KG1 (cell line): ENCODE measurements at regions not wholly inside any gene's neighbourhood (a gene's known extent, or its start where the extent isn't known, plus 50 kb on each side); places are given as distances from the start of the nearest gene placed in this dataset.
"Not testable (repeated sequence)": the region's sequence is repeated elsewhere in the genome, so short reads cannot be mapped to it uniquely, and the experiment has no call there.

Experiments used
- DNase-seq: peaks from one replicate; lab custom pipeline; 2025; lab: John Stamatoyannopoulos, UW

DNA sequence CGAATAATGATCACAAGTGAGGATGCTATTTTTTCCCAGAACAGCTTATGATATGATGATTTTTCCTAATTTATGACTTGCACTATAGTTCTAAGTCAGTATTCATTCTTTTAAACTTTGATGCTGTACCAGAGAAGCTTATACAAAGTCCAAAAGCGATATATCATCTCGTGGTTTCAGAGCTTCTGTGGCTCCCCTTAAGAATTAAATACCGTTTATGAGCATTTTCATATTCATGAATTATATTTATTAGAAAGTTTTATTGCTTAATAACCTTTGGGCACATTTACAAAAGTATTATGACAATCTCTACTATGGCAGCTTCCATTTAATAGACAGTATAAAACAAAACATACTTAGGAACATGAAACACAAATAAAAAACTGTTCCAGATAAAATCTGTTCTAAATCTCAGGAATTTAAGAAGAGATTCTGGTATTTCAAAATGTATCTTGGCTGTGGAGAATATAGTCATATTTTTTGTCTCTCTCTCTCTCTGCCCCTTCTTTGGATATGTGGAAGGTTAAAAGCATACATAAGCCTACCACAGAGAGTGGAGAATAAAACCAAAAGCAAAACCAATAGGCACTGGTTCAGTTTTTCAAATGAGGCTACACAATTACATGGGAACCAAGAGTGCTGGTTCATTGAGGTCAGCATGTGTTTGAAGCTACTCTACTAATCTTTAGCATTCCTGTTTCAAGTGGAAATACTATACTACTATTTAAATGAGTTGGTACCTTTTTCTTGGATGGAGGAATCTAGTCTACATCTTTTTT is 884.5 kb upstream of the GJE1 start:
- DNase-seq = no peak

DNA sequence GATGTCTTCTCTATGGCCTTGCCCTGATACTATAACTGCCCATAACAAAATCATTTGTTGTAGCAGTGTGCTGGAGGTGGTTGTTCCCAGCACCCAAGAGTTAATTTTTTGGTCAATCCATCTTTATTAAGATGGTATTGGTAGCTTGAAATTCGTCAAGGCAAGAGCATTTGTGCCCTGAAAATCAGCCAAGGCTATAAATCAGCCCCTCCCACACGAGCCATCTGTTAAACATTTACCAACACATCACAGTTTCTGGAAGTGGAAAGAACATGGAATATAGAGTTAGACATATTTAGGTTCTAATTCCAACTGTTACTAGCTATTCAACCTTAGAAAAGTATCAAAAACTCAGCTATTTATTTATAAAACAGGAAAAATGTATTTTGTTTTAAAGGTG is 888.4 kb upstream of the GJE1 start:
- no peak for DNase-seq

DNA sequence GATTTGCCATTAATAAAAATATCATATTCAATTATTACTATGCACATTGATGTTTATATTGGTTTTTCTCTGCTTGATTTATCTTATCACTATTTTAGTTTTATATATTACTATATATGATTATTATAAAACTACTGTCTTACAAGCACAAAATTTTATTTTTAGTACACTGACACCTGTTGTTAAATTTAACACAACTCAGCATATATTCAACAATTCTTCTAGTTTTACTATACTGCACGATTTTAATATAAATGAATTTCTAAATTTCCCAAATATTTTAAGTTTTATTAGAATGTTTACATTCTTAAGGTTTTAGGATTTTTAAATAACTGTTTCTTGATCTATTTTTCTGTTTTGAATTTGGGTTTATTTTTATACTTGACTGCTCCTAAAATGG is 889.8 kb upstream of the GJE1 start:
- DNase-seq = no peak

DNA sequence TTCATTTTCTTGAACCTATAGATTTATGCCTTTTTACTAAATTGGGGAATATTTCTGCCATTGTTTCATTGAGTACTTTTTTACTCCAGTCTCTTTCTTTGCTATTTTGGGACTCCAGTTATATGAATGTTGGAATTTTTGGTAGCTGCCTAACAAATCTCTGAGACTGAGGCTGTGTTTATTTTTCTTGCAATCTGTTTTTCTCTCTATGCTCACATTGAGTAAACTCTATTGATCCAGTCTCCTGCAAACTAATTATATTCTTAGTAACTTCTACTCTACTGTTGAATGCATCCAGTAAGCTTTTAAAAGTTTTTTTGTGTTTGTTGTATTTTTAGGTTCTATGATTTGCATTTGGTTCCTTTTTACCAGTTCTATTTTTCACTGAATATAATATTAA is 903.4 kb upstream of the GJE1 start:
- no peak for DNase-seq

DNA sequence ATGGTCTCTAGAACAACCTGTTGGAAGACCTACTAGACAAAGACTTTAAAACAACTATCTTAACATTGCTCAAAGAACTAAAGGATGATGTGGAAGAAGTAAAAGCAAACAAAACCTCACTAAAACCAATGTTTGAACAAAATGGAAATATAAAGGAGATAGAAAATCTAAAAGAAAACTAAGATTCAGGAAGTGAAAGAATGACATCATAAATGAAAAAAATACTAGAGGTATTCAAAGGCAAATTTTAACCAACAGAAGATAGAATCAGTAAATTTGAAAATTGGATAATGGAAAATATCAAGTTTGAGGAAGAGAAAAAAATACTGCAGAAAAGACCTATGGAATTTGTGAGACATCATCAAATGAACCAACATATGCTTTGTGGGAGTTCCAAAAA is 914.1 kb upstream of the GJE1 start:
- DNase-seq = no peak

DNA sequence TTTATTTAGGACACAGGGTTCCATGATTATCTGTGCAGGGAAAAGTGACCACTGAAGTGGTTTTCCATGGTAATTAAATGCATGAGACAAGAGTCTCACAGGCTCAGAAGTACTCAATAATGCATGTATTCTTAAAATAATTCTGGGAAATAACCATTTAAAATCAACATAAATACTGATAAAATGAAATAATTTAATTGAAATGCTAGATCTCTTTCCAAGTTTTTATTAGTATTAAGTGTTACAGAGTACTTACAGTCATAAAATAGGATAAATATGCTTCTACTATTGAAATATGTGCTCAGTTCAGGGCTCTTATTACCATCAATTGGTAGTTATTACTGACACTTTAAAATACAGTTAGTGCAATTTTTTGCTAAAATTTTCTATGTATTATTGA is 916.0 kb upstream of the GJE1 start:
- DNase-seq = no peak

DNA sequence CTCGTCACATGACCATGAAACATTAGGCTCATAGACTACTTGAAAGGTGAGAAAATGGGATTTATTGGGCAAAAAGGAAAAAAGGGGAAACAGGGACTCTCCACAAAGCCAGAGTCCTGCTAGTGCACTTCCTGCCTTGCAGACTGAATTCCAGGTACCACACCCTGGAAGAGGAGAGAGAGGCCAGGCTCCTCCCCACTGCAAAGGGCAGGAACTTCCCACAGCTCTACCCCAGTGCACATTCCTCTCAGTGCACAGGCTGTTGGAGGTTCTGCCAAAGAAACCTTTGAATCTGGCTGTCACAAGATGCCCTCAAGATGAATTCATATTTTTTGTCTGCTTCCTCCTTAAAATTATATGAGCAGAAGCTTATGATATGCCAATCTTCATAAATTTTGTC is 920.4 kb upstream of the GJE1 start:
- DNase-seq = no peak

DNA sequence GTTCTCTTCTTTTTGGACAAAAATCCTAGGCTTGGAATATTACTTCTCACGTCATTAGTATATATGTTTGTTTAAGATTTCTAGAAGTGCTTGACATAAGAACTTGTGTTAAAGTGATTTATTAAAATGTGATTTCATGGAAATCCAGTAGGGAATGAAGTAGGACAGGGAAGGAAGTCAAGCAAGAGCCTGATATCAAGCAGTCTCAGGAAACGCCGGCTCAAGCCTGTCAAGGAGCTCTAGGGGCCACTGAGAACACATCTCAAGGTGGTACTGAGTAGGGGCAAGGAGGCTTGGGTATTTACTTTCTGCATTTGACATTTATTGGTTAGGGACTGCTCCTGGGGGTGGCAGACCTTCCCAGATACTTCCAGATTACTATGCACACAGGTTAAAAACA is 920.9 kb upstream of the GJE1 start:
- DNase-seq = no peak

DNA sequence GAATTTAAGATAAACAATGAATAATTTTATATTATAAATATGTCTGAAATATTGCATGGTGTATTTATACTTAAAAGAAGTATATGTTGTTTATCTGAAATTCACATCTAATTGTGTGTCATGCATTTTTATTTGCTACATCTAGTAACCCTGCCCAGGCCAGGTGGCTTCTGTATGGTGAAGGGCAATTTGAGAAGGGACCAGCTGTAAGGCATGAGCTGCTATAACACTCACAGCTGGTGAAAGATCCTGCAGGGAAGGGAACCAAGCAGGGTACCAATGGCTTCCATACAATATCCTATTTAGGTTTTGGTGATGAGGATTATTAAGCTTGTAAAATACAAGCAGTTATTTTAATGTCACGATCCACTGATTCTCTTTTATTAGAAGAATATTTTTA is 921.8 kb upstream of the GJE1 start:
- DNase-seq = no peak

DNA sequence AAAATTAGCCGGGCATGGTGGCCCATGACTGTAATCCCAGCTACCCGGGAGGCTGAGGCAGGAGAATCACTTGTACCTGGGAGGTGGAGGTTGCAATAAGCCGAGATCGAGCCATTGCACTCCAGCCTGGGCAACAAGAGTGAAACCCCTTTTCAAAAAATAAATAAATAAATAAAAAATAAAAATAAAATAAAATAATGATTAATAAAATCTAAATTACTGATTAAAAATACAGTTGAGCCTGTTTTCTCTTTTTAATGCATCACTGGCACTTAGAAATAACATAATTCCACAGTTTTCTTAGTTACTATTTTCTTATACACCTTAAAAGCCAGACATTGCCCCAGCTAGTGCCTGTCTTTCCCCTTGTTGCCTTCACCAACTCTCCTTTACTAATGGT is 922.8 kb upstream of the GJE1 start:
- DNase-seq = no peak

DNA sequence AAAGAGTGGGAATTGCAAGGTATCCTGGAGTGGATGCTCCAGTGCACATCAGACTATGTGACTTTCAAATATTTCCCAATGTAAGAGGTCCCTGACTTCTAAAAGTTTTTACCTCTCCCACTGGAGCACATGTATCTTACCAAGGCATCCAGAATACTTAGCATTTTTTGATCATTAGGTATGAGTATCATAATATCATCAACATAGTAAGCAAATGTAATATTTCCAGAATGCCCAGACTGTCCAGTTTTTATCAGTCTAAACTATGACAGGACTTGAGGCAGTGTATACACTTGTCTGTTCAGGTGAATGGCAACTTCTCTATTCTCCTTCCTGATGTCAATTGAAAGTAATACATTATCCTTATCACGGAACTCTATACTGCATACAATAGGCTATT is 924.6 kb upstream of the GJE1 start:
- DNase-seq = no peak

DNA sequence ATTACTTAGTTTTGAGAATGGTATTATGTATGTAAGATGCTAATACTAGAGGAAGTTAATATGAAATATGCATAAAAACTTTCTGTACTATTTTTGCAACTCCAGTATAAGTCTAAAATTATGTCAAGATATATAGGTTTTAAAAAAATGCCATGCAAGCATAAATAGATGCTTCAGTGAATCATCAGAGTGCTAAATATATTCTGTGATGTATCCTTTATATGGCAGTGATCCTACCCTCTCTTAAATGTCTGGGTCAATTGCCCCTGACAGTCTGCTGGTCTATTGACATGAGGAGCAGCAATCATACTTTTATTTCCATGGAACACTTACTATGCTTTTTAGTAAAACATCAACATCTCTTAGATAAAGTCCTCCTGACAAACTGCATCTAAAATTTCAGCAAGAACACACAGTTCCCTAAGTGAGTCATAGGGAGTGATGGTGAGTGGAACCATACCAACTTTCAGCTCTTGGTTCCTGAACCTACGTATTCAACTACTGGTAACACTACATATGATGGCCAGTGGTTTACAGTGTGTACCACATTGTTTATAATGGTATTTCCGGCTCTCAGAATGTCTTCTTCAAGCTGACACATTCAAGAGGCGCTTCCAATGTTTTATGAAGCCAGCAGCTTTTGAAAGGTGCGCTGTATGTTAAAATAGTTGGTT is 928.7 kb upstream of the GJE1 start:
- DNase-seq = no peak

DNA sequence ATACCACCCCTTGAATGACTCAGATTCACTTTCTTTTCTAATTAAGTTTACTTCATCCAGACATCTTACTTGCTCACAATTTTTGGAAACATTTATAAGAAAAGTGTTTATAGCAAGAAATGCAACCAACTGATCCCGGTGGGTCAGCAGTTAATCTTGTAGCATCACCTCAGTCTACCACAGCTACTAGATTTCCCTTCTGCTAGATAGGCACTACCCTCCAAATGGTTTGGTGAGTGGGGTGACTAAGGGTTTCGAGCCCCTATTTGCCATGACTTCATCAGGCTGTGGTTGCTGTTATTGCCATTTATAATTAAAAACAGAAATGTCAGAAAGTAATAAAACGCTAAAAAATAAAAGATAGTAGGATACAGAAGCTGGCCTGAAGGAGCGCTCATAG is 930.1 kb upstream of the GJE1 start:
- no peak for DNase-seq

DNA sequence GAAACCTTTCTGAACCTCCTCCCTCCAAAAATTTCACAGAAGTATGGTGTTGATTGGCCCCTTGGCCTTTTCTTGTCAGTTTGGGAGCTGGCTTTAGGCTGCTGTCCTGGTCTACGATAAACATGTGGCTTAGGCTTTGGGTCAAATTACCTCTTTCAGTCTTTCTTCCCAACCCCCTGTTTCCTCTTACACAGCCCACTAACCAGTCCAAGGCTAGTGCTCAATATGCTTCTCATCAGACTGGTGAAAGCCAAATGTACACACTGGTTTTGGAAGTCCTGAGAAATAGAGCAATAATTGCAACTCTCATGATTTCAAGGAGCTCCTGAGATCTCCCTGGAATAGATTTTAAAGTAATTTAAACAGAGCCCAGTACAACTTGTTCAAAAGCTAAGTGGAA is 933.7 kb upstream of the GJE1 start:
- DNase-seq = no peak

DNA sequence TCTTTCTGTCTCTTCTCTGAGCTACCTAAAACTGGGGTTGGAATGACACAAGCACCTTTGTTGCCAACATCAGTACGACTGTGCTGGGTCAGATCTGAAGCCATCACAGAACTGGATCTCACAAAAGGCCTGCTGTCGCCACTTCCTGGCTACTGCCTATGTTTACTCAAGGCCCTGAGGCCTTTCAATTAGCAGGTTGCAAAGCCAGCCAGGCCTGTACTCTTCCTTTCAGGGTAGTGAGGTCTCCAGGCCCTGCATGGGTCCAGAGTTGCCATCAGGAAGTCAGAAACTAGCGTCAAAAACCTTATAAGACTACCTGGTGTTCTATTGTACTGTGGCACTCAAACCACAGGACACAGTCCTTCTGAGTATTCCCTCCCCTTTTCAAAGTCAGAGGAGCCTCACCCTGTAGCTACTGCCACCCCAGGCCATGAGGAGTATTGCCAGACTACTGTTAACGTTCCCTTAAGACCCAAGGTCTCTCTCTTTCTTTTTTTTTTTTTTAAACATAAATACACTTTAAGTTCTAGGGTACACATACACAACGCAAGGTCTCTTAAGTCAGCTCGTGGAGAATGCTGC is 937.4 kb upstream of the GJE1 start:
- no peak for DNase-seq

DNA sequence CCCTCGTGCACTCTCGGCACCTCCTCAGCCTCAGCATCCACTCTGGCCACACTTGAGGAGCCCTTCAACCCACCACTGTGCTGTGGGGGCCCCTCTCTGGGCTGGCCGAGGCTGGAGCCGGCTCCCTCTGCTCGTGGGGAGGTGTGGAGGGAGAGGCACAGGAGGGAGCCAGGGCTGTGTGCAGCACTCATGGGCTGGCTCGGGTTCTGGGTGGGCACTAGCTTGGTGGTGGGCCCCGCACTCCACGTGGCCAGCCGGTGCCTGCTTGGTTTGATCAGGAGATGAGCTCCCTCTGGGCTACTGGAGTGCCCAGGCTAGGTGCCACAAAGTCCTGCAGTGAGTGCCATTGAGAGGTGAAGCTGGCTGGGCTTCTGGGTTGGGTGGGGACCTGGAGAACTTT is 949.4 kb upstream of the GJE1 start:
- no peak for DNase-seq

DNA sequence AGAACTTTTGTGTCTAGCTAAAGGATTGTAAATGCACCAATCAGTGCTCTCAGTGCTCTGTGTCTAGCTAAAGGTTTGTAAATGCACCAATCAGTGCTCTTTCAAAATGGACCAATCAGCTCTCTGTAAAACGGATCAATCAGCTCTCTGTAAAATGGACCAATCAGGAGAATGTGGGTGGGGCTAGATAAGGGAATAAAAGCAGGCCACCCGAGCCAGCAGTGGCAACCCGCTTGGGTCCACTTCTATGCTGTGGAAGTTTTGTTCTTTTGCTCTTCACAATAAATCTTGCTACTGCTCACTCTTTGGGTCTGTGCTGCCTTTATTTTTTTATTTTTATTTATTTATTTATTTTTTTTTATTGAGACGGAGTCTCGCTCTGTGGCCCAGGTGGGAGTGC is 957.3 kb upstream of the GJE1 start:
- not testable (repeated sequence) for DNase-seq

DNA sequence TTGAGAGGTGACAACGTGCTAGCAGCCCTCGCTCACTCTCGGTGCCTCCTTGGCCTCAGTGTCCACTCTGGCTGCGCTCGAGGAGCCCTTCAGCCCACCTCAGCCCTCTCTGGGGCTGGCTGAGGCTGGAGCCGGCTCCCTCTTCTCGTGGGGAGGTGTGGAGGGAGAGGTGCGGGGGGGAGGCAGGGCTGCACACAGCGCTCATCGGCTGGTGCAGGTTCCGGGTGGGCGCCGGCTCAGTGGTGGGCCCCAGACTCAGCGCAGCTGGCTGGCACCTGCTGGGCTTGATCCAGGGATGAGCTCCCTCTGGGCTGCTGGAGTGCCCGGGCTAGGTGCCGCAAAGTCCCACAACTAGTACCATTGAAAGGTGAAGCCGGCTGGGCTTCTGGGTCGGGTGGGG is 957.8 kb upstream of the GJE1 start:
- no peak for DNase-seq

DNA sequence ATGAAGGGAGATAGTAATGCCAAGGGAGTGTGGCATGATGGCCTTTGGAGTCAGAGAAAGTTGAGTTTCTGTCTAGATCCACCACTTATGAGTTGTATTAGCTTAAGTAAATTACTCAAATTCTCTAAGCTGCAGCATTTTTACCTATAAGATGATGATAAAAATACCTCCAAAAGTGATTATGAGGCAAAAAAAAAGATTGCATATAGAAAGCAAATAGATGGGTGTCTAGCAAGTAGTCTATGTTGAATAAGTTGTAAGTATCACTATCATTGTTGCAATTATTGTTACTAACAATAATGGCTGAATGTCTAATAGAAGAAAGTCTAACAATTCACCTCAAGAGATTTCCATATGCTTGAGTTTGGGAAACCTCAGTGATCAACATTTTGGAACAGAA is 959.2 kb upstream of the GJE1 start:
- no peak for DNase-seq

DNA sequence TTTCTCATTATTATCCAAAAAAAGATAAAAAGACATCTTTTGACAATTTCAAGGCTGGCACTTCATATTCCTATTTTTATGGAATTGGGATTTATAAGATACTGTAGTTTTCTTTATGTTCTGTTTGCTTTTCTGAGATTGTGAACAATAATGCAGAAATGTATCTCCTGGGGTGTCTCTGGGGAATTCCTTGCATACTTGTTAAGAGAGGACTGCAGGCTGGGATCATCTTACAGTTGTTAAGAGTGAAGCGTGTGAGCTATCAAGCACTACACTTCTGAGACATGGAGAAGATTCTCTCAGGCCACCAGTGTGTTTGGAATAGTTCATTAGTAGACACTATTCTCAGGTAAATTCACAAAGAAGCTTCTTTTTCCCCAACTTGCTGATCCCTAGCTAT is 963.3 kb upstream of the GJE1 start:
- DNase-seq = no peak

DNA sequence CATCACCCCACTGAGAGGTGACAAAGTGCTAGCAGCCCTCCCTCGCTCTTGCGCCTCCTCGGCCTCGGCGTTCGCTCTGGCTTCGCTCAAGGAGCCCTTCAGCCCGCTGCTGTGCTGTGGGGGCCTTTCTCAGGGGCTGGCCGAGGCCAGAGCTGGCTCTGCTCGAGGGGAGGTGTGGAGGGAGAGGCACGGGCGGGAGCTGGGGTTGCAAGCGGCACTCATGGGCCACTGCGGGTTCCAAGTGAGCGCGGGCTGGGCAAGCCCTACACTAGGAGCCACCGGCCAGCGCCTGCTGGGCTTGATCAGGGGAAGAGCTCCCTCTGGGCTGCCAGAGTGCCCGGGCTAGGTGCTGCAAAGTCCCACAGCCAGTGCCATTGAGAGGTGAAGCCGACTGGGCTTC is 964.8 kb upstream of the GJE1 start:
- DNase-seq = no peak

DNA sequence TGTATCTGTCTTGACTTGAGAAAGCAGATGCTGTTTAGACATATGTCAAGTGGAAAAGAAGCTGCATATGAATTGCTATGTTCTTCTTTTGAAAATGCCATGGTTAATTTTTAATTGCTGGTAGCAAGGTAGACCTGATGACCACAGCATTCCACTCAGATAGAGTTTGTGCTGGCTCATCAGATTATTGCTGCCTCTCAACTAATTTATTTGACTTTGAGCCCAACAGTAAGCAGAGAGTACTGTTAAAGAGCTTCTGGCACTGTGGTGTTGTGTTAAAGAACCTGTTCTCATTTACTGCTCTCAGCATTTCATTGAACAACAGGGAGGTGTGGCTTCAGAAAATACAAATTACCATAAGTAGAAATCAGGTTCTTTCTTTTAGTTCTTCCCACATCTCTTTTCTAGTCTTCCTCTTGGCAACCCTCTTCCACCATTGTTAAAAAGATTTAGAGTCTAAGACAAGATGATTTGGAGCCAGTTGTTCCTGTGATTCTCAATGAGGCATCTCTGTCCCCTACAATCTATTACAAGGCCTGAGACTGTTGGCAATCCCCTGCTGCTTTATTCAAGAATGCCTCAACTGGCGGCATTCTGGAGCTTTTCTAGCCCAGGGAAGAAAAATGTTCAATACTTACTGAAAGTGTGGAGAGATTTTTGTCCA is 967.6 kb upstream of the GJE1 start:
- no peak for DNase-seq
